Mesendoderm (in vitro differentiated cells): ENCODE measurements at regions not wholly inside any gene's neighbourhood (a gene's known extent, or its start where the extent isn't known, plus 50 kb on each side); places are given as distances from the start of the nearest gene placed in this dataset.
"Not testable (repeated sequence)": the region's sequence is repeated elsewhere in the genome, so short reads cannot be mapped to it uniquely, and the experiment has no call there.

Experiments
- DNase-seq: peaks from one replicate; pipeline ENCODE4 v3.0.0; 2013
- H2AK5ac ChIP-seq: 2 replicates; pipeline ENCODE4 v1.6.1; 2013; ENCODE audit warnings: low read length, inconsistent platforms
- H2BK120ac ChIP-seq: 2 replicates; pipeline ENCODE4 v1.6.1; 2013; ENCODE audit warnings: low read depth, mild to moderate bottlenecking, low read length, moderate library complexity, mixed read lengths
- H2BK15ac ChIP-seq: replicated peaks from 2 replicates; pipeline ENCODE4 v1.6.1; 2013; ENCODE audit warnings: low read depth, mild to moderate bottlenecking, moderate library complexity
- H2BK5ac ChIP-seq: 2 replicates; pipeline ENCODE4 v1.6.1; 2013; ENCODE audit warnings: low read length, inconsistent platforms
- H3K18ac ChIP-seq: 2 replicates; pipeline ENCODE4 v1.6.1; 2013; ENCODE audit warnings: mild to moderate bottlenecking, low read length, mixed read lengths
- H3K23ac ChIP-seq: one replicate; pipeline ENCODE4 v1.6.1; 2013; ENCODE audit warnings: low read length
- H3K27ac ChIP-seq: 2 replicates; pipeline ENCODE4 v1.5.1; 2013; ENCODE audit warnings: low read depth, mild to moderate bottlenecking, inconsistent platforms, low read length, moderate library complexity
- H3K27me3 ChIP-seq: 2 replicates; pipeline ENCODE4 v1.6.1; 2013; ENCODE audit warnings: low read length, control low read depth, mild to moderate bottlenecking, inconsistent platforms; ENCODE audit not compliant: insufficient read depth, poor library complexity
- H3K36me3 ChIP-seq: 2 replicates; pipeline ENCODE4 v1.6.1; 2013; ENCODE audit warnings: low read length, inconsistent platforms; ENCODE audit not compliant: control insufficient read depth, insufficient read depth
- H3K4ac ChIP-seq: one replicate; pipeline ENCODE4 v1.6.1; 2013; ENCODE audit warnings: low read depth, mild to moderate bottlenecking, low read length, moderate library complexity
- H3K4me1 ChIP-seq: 2 replicates; pipeline ENCODE4 v1.6.1; 2013; ENCODE audit warnings: low read depth, low read length, inconsistent platforms; ENCODE audit not compliant: control insufficient read depth
- H3K4me2 ChIP-seq: 2 replicates; pipeline ENCODE4 v1.6.1; 2013; ENCODE audit warnings: low read length
- H3K4me3 ChIP-seq: 2 replicates; pipeline ENCODE4 v1.5.1; 2013; ENCODE audit warnings: mild to moderate bottlenecking, low read length
- H3K56ac ChIP-seq: one replicate; pipeline ENCODE4 v1.6.1; 2013; ENCODE audit warnings: low read length
- H3K79me1 ChIP-seq: 2 replicates; pipeline ENCODE4 v1.6.1; 2013; ENCODE audit warnings: low read length, inconsistent platforms
- H3K79me2 ChIP-seq: 2 replicates; pipeline ENCODE4 v1.6.1; 2013; ENCODE audit warnings: mild to moderate bottlenecking, low read length; ENCODE audit not compliant: control insufficient read depth, insufficient read depth
- H3K9ac ChIP-seq: 2 replicates; pipeline ENCODE4 v1.6.1; 2013; ENCODE audit warnings: low read length, inconsistent platforms
- H4K5ac ChIP-seq: one replicate; pipeline ENCODE4 v1.6.1; 2013; ENCODE audit warnings: low read length
- H4K8ac ChIP-seq: one replicate; pipeline ENCODE4 v1.6.1; 2013; ENCODE audit warnings: low read depth, mild to moderate bottlenecking, control low read depth, low read length, moderate library complexity
- WGBS: extraction: QIAGEN DNeasy Blood & Tissue Kit; methylation state at CpG from one replicate; pipeline ENCODE4 v1.1.7; 2013; ENCODE audit warnings: low lambda C conversion rate, missing lambda C conversion rate; ENCODE audit not compliant: insufficient coverage; ENCODE audit errors: extremely low coverage; 5-methylcytosine and 5-hydroxymethylcytosine counted together

GRCh38 chr16:76681296-76681695 lies 404.1 kb downstream of the CNTNAP4 start:
- no peak for DNase-seq
- Histone ChIP-seq H3K27ac (no peak overlapping the region), H4K5ac (no peak overlapping the region), H3K4ac (no peak overlapping the region), H3K56ac (no peak overlapping the region), H3K4me2 (no peak overlapping the region), H2BK120ac (no peak overlapping the region), H3K79me1 (no peaks in the 10 kb centered on the region), H3K4me1 (no peaks in the 10 kb centered on the region), H3K18ac (no peak overlapping the region), H2BK15ac (no peak overlapping the region), H3K79me2 (no peaks in the 10 kb centered on the region), H3K27me3 (no peaks in the 10 kb centered on the region), H3K36me3 (no peaks in the 10 kb centered on the region), H3K9ac (no peak overlapping the region), H2AK5ac (no peak overlapping the region), H3K4me3 (no peak overlapping the region), H3K23ac (no peak overlapping the region), H4K8ac (no peak overlapping the region), H2BK5ac (no peak overlapping the region)
- WGBS = no CpG with 5 or more reads among the region's 4 CpGs

DNA sequence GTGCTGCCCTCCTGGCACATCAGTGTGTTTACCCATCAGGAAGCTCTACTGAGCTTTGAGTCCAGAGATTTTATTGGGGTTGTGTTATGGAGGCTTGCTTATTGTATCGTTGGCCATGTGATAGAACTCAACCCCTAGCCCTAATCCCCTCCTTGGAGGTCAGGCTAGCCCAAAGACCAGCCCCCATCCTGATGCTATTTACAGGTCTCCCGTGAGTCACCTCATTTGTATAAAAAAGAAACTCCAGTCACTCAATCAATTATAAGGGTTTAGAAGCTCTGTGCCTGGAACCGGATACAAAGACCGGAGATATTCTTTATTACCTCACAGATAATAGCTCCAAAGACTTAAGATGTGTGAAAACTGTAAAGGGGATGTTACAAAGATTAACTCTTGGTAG lies 405.9 kb downstream of the CNTNAP4 start:
- H3K4me2 ChIP-seq = no peak overlapping the region
- peak overlapping the region; percentile 36 for H2BK15ac ChIP-seq
- peak overlapping the region; percentile 75 for H3K18ac ChIP-seq
- H3K9ac ChIP-seq = no peak overlapping the region
- no peak overlapping the region for H3K27ac ChIP-seq
- H3K23ac ChIP-seq = no peak overlapping the region
- WGBS = no CpG with 5 or more reads among the region's 4 CpGs
- H2BK5ac ChIP-seq = no peak overlapping the region
- H3K79me1 ChIP-seq = no peaks in the 10 kb centered on the region
- no peaks in the 10 kb centered on the region for H3K79me2 ChIP-seq
- H3K36me3 ChIP-seq = no peaks in the 10 kb centered on the region
- no peaks in the 10 kb centered on the region for H3K4me1 ChIP-seq
- H2AK5ac ChIP-seq = no peak overlapping the region
- H4K8ac ChIP-seq = no peak overlapping the region
- no peak overlapping the region for H3K4me3 ChIP-seq
- no peak overlapping the region for H3K4ac ChIP-seq
- no peak overlapping the region for H4K5ac ChIP-seq
- H2BK120ac ChIP-seq = no peak overlapping the region
- no peaks in the 10 kb centered on the region for H3K27me3 ChIP-seq
- peak; percentile 52 for DNase-seq
- no peak overlapping the region for H3K56ac ChIP-seq

DNA sequence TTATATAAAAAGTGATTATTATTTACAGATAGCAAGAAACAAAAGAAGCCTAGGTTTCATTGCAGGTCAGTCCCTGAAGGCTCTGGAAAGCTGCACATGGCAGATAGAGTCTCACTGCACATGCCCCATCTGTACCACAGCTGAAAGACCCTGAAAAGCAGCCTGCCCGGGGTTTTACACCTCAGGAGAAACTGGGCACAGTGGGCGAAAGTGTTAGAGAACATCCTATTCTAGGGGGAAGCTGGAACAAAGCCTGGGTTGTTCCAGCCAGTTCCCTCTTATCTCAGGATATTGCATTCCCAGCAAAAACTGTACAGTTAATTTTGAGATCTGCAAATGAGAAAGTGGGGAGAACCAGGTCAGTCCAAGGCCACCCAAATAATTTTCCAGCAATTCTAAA lies 419.7 kb downstream of the CNTNAP4 start:
- H2BK5ac ChIP-seq = no peak overlapping the region
- H4K8ac ChIP-seq = no peak overlapping the region

DNA sequence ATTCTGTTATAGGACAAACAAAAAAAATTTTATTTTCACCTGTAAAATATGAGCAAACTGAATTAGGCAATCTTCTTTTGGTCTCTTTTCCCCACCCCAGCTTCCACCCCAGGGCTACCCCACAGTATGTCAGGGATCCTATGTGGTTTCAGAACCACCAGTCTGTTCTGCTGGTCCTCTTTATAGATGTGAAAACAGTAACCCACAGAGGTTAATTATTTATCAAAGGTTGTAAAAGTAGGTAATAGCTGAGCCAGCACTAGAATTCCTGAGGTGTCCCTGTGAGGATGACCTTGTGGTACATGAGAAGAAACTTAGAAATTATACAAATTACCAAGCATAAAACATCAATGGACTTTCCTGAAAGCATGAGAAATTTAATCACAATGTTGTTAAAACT lies 428.7 kb downstream of the CNTNAP4 start:
- no peaks in the 10 kb centered on the region for H3K4me1 ChIP-seq
- H3K27ac ChIP-seq = no peak overlapping the region
- no peak overlapping the region for H3K56ac ChIP-seq
- H3K4me3 ChIP-seq = no peak overlapping the region
- DNase-seq = no peak
- H3K79me1 ChIP-seq = no peaks in the 10 kb centered on the region
- no peak overlapping the region for H2BK5ac ChIP-seq
- no peak overlapping the region for H3K9ac ChIP-seq
- no peak overlapping the region for H3K4ac ChIP-seq
- H4K5ac ChIP-seq = no peak overlapping the region
- H4K8ac ChIP-seq = no peak overlapping the region
- H3K18ac ChIP-seq = no peak overlapping the region
- H3K27me3 ChIP-seq = no peaks in the 10 kb centered on the region
- no peak overlapping the region for H2AK5ac ChIP-seq
- no peak overlapping the region for H3K23ac ChIP-seq
- H3K4me2 ChIP-seq = no peak overlapping the region
- no peak overlapping the region for H2BK120ac ChIP-seq
- no peaks in the 10 kb centered on the region for H3K79me2 ChIP-seq
- H3K36me3 ChIP-seq = no peaks in the 10 kb centered on the region
- no peak overlapping the region for H2BK15ac ChIP-seq

More for the DNA sequence above, 419.7 kb downstream of the CNTNAP4 start:
- no peak for DNase-seq
- Histone ChIP-seq H3K79me2 (no peaks in the 10 kb centered on the region), H2BK120ac (no peak overlapping the region), H3K79me1 (no peaks in the 10 kb centered on the region), H3K4me3 (no peak overlapping the region), H3K18ac (no peak overlapping the region), H3K23ac (no peak overlapping the region), H4K5ac (no peak overlapping the region), H3K56ac (no peak overlapping the region), H3K4ac (no peak overlapping the region), H3K4me1 (no peaks in the 10 kb centered on the region), H3K27me3 (no peaks in the 10 kb centered on the region), H2BK15ac (no peak overlapping the region), H3K4me2 (no peak overlapping the region), H3K27ac (no peak overlapping the region), H3K9ac (no peak overlapping the region), H2AK5ac (no peak overlapping the region), H3K36me3 (no peaks in the 10 kb centered on the region)
- no CpG with 5 or more reads among the region's 2 CpGs for WGBS

- Histone ChIP-seq H3K18ac (no peak overlapping the region), H2BK120ac (no peak overlapping the region), H3K9ac (no peak overlapping the region), H2BK5ac (no peak overlapping the region), H3K79me2 (no peaks in the 10 kb centered on the region), H4K8ac (no peak overlapping the region), H3K79me1 (no peaks in the 10 kb centered on the region), H3K36me3 (no peaks in the 10 kb centered on the region), H3K27ac (no peak overlapping the region), H4K5ac (no peak overlapping the region), H3K56ac (no peak overlapping the region), H3K4me3 (no peak overlapping the region), H3K4ac (no peak overlapping the region), H3K4me2 (no peak overlapping the region), H2AK5ac (no peak overlapping the region), H3K23ac (no peak overlapping the region), H3K27me3 (no peaks in the 10 kb centered on the region), H2BK15ac (no peak overlapping the region), H3K4me1 (no peaks in the 10 kb centered on the region)
- no peak for DNase-seq
- WGBS = no CpG with 5 or more reads among the region's 1 CpG
Observed at GRCh38 chr16:76713191-76713590, 436.0 kb downstream of the CNTNAP4 start.

DNA sequence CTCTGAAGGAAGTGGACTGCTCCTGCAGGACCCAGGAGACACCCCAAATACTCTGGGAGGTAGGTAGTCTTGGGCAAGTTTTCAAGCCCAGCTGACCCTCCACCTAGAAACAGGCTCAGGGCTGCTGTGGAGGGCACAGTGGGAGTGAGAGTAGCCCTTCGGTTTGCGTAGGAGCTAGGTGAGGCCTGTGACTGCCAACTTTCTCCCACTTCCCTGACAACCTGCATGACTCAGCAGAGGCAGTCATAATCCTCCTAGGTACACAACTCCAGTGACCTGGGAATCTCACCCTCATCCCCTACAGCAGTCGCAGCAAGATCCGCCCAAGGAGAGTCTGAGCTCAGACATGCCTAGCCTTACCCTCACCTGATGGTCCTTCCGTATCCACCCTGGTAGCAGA lies 439.1 kb downstream of the CNTNAP4 start:
- H3K23ac ChIP-seq, H3K56ac ChIP-seq, H2BK120ac ChIP-seq, H3K4me3 ChIP-seq, H3K4me2 ChIP-seq, H3K27me3 ChIP-seq, H2BK15ac ChIP-seq, H3K9ac ChIP-seq, H4K8ac ChIP-seq, H4K5ac ChIP-seq, H3K4me1 ChIP-seq, H3K4ac ChIP-seq, H3K27ac ChIP-seq, H3K36me3 ChIP-seq, H2AK5ac ChIP-seq, H3K18ac ChIP-seq, DNase-seq, H2BK5ac ChIP-seq, H3K79me1 ChIP-seq, H3K79me2 ChIP-seq: not testable (repeated sequence)
- no CpG with 5 or more reads among the region's 5 CpGs for WGBS
